ENCODE measurements at regions not wholly inside any gene's neighbourhood (a gene's known extent, or its start where the extent isn't known, plus 50 kb on each side); places are given as distances from the start of the nearest gene placed in this dataset.

DNA sequence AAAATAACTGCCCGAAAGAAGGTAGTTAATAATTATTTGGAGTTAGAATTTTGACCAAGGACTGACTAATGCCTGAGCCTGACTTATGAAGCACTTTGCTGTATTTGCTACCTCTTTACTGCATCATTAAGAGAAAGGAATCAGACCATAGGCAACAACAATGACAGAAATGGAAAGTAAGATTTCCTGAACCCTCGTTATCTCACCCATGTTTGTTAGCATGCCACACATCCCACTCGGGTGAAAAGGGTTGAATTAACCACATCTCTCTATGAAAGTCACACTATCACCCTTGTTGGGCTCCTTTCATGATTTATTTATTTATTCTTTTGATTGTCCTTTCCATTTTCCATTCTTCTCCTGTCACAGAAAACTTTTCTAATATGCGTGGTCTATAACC, 59.6 kb downstream of the OLIG3 start:
- no peaks in the 10 kb centered on the region for H3K27me3 ChIP-seq (ENCODE audit: control insufficient read depth, insufficient read depth, low read length)
- no peaks in the 10 kb centered on the region for H3K9me3 ChIP-seq (ENCODE audit: control insufficient read depth, low read length)
- no peak overlapping the region for H3K4me3 ChIP-seq (ENCODE audit: low read length)
- H3K4me1 ChIP-seq (ENCODE audit: control insufficient read depth, insufficient read depth, low read length): no peaks in the 10 kb centered on the region
- H3K9ac ChIP-seq (ENCODE audit: low read length): no peak overlapping the region
- H3K36me3 ChIP-seq (ENCODE audit: control insufficient read depth, insufficient read depth, low read length): no peaks in the 10 kb centered on the region

DNA sequence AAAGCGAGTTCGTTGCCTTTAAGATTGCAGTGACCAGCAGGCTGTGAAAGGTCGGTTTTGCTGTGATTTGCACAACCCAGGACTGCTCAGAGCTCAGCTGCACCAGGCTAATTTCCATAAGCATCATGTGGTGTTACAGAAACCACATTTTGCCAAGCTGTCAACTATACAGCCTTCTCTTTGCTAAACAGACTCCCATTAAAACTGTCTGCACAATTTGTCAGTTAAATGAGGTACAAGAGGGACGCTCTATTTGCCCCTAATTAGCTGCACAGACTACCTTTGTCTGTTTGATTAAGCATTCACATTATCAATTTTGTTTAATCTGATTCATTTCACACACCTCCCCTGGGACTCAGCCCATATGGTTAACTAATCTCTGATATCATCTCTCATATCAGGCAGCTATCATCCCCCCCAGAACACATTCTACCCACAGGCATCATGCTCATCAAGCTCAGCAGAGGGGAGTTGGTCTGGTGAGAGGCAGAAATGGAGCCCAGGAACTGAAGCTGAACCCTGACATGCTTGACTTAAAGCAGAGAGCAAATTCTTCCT, 62.1 kb downstream of the OLIG3 start:
- H3K9ac ChIP-seq (ENCODE audit: low read length): no peak overlapping the region
- H3K4me3 ChIP-seq (ENCODE audit: low read length): no peak overlapping the region
- H3K36me3 ChIP-seq (ENCODE audit: control insufficient read depth, insufficient read depth, low read length): no peaks in the 10 kb centered on the region
- H3K27me3 ChIP-seq (ENCODE audit: control insufficient read depth, insufficient read depth, low read length): no peaks in the 10 kb centered on the region
- no peaks in the 10 kb centered on the region for H3K9me3 ChIP-seq (ENCODE audit: control insufficient read depth, low read length)
- no peaks in the 10 kb centered on the region for H3K4me1 ChIP-seq (ENCODE audit: control insufficient read depth, insufficient read depth, low read length)

DNA sequence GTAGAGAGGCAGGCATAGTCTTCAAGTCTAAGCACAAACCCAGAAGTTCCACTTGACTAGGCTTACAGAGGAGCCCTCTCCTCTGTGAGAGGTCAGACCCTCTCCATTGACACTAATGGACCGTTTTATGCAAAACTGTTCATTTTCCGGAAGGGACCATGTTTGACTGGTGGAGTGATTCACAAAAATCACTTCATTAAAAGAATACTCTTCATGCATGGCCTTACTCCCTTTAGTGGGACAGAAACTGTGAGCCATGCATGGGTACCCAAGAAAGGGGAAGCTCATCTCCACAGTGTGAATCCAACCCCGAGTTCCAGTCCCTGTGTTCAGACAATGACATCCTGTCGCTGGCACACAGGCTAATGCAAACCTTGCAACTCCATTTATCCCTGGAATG, 63.2 kb downstream of the OLIG3 start:
- no peaks in the 10 kb centered on the region for H3K27me3 ChIP-seq (ENCODE audit: control insufficient read depth, insufficient read depth, low read length)
- H3K4me3 ChIP-seq (ENCODE audit: low read length): no peak overlapping the region
- no peaks in the 10 kb centered on the region for H3K36me3 ChIP-seq (ENCODE audit: control insufficient read depth, insufficient read depth, low read length)
- no peaks in the 10 kb centered on the region for H3K4me1 ChIP-seq (ENCODE audit: control insufficient read depth, insufficient read depth, low read length)
- H3K9ac ChIP-seq (ENCODE audit: low read length): no peak overlapping the region
- no peaks in the 10 kb centered on the region for H3K9me3 ChIP-seq (ENCODE audit: control insufficient read depth, low read length)

DNA sequence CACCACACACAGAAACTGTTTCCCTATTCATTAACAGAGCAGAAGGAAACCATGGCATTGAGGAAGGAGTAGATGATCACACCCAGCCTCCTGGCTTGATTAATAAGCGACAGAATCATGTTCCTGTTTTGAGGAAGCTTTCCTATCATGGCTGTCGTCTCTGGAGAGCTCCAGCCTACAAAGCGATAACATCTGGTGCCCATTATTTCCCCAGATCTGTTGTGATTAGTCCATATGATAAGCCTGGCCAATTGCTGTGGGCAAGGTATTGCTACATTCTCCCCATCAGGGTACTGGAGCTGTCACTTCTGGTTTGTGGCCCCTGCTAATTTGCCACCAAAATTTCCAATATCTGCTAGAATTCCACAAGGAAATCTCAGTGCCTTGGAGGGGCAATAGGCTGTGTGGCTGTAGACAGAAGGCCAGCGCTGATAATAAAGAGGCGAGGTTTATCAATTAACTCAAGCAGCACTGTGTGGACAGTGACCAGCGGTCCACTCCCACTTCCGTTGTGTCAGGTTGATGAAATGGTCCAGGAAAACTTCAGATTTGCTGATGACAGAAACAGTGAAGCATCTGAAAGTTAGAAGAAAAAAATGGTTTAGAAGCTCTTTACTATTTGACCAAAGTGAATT, 66.4 kb downstream of the OLIG3 start:
- no peak overlapping the region for H3K4me3 ChIP-seq (ENCODE audit: low read length)
- no peaks in the 10 kb centered on the region for H3K4me1 ChIP-seq (ENCODE audit: control insufficient read depth, insufficient read depth, low read length)
- H3K9ac ChIP-seq (ENCODE audit: low read length): no peak overlapping the region
- no peaks in the 10 kb centered on the region for H3K27me3 ChIP-seq (ENCODE audit: control insufficient read depth, insufficient read depth, low read length)
- no peaks in the 10 kb centered on the region for H3K9me3 ChIP-seq (ENCODE audit: control insufficient read depth, low read length)
- H3K36me3 ChIP-seq (ENCODE audit: control insufficient read depth, insufficient read depth, low read length): no peaks in the 10 kb centered on the region

DNA sequence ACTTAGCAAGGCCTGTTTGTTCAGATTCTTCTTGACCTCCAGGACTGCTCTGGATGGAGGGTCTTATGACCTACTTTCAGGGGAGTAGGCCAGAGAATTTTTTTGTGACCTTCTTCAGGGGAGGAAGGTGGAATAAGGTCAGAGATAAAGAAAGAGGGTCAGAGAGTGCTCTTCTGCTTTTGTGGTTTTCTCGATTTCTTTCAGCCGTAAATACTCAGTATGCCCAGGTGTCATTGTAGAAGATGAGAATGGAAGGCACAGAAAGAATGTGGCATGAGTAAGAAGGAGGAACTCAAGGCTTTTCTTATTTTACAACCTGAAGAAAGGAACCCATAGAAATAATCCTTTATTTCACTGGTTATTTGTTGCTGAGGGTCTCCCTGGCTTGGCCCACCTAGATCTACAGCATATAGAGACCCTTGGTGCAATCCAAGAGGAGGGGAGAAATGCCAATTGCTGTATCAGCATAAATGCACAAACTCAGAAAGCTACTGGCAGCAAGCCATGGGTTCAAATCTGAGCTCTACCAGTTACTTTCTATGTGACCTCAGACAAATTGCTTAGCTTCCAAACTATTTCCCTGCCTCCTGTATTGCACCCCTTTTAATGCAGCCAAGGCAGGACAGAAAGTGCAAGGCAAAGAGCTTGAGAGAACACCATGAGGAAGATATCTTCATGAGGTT, 68.0 kb downstream of the OLIG3 start:
- Histone ChIP-seq H3K9me3 (ENCODE audit: control insufficient read depth, low read length) (no peaks in the 10 kb centered on the region), H3K9ac (ENCODE audit: low read length) (no peak overlapping the region), H3K36me3 (ENCODE audit: control insufficient read depth, insufficient read depth, low read length) (no peaks in the 10 kb centered on the region), H3K4me1 (ENCODE audit: control insufficient read depth, insufficient read depth, low read length) (no peaks in the 10 kb centered on the region), H3K4me3 (ENCODE audit: low read length) (no peak overlapping the region), H3K27me3 (ENCODE audit: control insufficient read depth, insufficient read depth, low read length) (no peaks in the 10 kb centered on the region)

DNA sequence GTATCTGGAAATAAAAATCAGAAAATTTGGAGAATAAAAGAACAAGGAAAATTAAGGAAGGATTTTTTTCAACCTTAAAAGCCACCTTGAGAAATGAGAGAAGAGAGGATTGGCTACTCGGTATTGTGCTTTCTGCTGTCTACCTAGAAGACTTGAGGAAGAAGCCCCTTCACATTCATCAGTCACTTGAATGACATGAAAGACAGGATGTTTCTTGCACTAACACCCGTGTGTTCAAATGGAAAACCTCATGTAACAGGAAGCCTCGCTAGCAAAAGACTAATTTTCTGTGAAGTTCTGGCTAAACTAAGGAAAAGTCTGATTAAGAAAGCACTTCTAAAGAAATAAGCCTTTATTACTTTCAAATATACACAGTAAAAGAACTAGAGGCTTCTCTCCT, 69.9 kb downstream of the OLIG3 start:
- Histone ChIP-seq H3K4me1 (ENCODE audit: control insufficient read depth, insufficient read depth, low read length) (no peaks in the 10 kb centered on the region), H3K4me3 (ENCODE audit: low read length) (no peak overlapping the region), H3K27me3 (ENCODE audit: control insufficient read depth, insufficient read depth, low read length) (no peaks in the 10 kb centered on the region), H3K36me3 (ENCODE audit: control insufficient read depth, insufficient read depth, low read length) (no peaks in the 10 kb centered on the region), H3K9ac (ENCODE audit: low read length) (no peak overlapping the region), H3K9me3 (ENCODE audit: control insufficient read depth, low read length) (no peaks in the 10 kb centered on the region)

DNA sequence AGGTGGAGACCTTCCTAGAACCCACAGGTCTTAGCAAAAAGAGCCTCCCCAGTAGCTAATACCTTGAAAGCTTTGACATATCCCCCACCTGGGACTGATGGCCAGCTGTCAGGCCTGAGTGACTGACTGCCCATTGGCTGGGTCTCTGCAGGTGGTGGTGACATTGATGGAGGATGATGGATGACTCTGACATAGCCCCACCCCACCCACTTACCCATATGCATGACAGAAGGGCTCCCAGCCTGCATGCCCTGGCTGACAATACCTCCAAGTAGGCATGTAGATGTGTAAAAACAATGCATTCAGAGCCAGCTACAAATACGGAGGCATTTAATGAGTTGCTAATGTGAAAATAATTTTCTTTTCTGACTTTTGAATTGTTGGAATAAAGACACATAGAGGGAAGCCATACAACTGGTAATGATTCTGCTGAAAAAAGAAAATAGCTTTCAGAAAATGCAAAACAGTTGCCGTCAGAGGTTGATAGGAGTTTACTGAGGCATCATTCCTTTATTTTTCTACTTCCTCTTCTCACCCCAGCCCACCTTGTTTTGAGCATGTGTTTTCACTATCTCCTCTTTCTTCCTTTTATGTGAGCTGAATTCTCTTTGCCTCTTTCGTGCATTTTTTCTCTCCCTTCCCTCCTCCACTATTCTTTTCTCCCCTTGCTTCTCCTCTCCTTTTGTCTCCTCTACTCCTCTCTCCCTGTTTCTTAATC, 70.6 kb downstream of the OLIG3 start:
- Histone ChIP-seq H3K27me3 (ENCODE audit: control insufficient read depth, insufficient read depth, low read length) (no peaks in the 10 kb centered on the region), H3K4me3 (ENCODE audit: low read length) (no peak overlapping the region), H3K4me1 (ENCODE audit: control insufficient read depth, insufficient read depth, low read length) (no peaks in the 10 kb centered on the region), H3K9me3 (ENCODE audit: control insufficient read depth, low read length) (no peaks in the 10 kb centered on the region), H3K9ac (ENCODE audit: low read length) (no peak overlapping the region), H3K36me3 (ENCODE audit: control insufficient read depth, insufficient read depth, low read length) (no peaks in the 10 kb centered on the region)

DNA sequence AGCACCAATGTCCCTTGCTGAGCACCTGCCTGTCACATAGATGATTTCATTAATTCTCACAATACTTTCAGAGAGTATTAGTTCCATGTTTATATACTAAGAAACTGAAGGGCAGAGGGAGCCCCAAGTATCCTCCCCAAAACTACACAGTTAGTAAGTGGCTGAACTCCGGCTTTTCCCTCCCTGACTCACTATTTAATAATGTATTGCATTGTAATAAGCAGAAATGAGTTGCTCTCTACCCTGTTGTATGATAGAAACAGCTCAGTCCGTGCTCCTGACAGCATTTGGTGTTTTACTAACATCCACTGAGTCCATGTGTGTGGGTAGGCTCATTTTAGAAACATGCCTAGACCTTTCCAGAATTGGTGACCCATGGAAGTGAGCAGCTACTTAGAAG, 76.8 kb downstream of the OLIG3 start:
- H3K36me3 ChIP-seq (ENCODE audit: control insufficient read depth, insufficient read depth, low read length): no peaks in the 10 kb centered on the region
- no peak overlapping the region for H3K4me3 ChIP-seq (ENCODE audit: low read length)
- H3K27me3 ChIP-seq (ENCODE audit: control insufficient read depth, insufficient read depth, low read length): peaks cover 24% of the 10 kb centered on the region
- H3K9me3 ChIP-seq (ENCODE audit: control insufficient read depth, low read length): no peaks in the 10 kb centered on the region
- H3K4me1 ChIP-seq (ENCODE audit: control insufficient read depth, insufficient read depth, low read length): no peaks in the 10 kb centered on the region
- H3K9ac ChIP-seq (ENCODE audit: low read length): no peak overlapping the region

DNA sequence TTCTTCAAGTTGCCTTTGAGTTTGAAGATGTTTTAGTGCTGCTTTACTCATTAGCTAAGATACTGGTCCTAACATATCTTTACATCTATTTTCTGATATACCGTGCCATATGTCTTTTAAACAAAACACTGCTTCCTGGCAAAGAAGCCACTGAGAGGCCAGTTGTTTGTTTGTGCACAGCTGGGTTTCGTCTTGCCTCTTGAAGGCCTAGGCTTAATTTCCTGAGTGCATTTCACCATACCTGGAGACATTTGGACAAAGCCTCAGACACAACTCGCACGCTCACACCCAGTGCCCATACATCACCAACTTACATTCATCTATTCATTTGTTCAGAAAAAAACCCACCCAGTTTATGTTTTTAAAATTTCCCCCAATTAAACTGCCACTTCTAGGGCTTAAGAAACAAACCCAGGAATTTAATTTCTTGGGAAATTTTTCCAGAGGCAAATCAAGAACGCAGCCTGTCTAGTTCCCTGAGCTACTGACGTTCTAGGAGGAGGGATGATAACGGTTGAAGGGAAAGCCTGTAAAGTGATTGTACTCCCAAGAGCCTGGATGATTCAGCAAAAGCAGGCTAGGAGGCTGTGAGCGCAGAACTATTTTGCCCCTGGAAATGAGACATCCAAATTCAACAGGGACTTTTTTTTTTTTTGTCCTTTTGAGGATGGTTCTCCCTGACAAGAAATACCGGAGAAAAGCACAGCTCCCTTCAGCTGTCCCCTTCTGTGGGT, 77.7 kb downstream of the OLIG3 start:
- peaks cover 24% of the 10 kb centered on the region for H3K27me3 ChIP-seq (ENCODE audit: control insufficient read depth, insufficient read depth, low read length)
- H3K4me1 ChIP-seq (ENCODE audit: control insufficient read depth, insufficient read depth, low read length): no peaks in the 10 kb centered on the region
- H3K36me3 ChIP-seq (ENCODE audit: control insufficient read depth, insufficient read depth, low read length): no peaks in the 10 kb centered on the region
- no peak overlapping the region for H3K9ac ChIP-seq (ENCODE audit: low read length)
- no peaks in the 10 kb centered on the region for H3K9me3 ChIP-seq (ENCODE audit: control insufficient read depth, low read length)
- no peak overlapping the region for H3K4me3 ChIP-seq (ENCODE audit: low read length)

DNA sequence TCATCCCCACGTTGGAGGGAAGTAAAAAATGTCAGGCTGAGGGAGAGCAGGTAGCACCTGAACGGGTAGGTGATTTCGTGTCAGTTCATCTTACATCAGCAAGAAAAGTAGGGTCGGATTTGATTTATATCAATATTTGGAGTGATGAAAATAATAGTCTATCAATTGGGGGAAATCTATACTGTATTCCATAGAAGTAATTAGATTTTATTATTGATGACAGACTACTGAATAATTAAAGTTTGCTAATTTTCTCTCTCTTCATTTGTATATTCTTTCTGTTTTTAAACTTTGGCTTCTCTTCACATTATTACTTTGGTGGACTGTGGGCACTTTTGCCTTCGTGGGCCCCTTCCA, 78.4 kb downstream of the OLIG3 start:
- H3K4me1 ChIP-seq (ENCODE audit: control insufficient read depth, insufficient read depth, low read length): no peaks in the 10 kb centered on the region
- H3K9me3 ChIP-seq (ENCODE audit: control insufficient read depth, low read length): no peaks in the 10 kb centered on the region
- peaks cover 24% of the 10 kb centered on the region for H3K27me3 ChIP-seq (ENCODE audit: control insufficient read depth, insufficient read depth, low read length)
- no peaks in the 10 kb centered on the region for H3K36me3 ChIP-seq (ENCODE audit: control insufficient read depth, insufficient read depth, low read length)
- H3K4me3 ChIP-seq (ENCODE audit: low read length): peak overlapping the region; percentile 68
- peak overlapping the region; percentile 69 for H3K9ac ChIP-seq (ENCODE audit: low read length)

DNA sequence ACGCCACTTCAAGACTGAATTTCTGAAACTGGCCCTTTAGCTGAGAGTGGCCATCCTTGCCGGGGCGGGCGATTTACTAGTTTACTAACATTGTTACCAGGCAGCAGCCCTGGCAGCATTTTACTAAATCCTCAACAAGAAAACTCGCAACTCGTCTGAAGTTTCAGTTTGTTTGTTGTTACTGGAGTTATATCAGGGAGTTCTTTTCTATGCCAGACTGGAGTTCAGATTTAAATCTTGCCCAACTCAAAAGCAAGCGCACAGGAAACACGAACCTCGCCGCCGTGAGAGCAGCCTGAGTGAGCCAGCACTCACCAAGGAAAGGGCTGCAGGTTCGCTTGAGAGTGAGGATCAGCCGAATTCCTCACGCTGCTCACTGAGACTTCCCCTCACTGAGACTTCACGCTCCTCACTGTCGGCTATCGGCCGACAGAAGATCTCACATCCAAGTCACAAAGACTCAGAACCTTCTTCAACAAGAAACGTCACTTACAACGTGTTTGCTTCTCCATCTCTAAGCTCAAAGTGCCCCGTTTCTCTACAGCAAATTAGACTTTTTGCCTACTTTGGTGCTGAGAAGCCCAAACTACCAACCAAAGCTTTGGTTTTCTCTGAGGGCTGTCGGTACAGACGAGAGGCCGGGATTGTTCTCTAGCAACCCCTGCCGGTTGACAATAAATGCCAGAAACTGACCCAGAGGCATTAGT, 78.9 kb downstream of the OLIG3 start:
- peak overlapping the region; percentile 68 for H3K4me3 ChIP-seq (ENCODE audit: low read length)
- H3K4me1 ChIP-seq (ENCODE audit: control insufficient read depth, insufficient read depth, low read length): no peaks in the 10 kb centered on the region
- no peaks in the 10 kb centered on the region for H3K9me3 ChIP-seq (ENCODE audit: control insufficient read depth, low read length)
- H3K9ac ChIP-seq (ENCODE audit: low read length): peak overlapping the region; percentile 69
- H3K27me3 ChIP-seq (ENCODE audit: control insufficient read depth, insufficient read depth, low read length): peaks cover 24% of the 10 kb centered on the region
- no peaks in the 10 kb centered on the region for H3K36me3 ChIP-seq (ENCODE audit: control insufficient read depth, insufficient read depth, low read length)

Measured in mucosa of stomach (tissue), 1 donor.